ENCODE measurements at regions not wholly inside any gene's neighbourhood (a gene's known extent, or its start where the extent isn't known, plus 50 kb on each side); places are given as distances from the start of the nearest gene placed in this dataset.

DNA sequence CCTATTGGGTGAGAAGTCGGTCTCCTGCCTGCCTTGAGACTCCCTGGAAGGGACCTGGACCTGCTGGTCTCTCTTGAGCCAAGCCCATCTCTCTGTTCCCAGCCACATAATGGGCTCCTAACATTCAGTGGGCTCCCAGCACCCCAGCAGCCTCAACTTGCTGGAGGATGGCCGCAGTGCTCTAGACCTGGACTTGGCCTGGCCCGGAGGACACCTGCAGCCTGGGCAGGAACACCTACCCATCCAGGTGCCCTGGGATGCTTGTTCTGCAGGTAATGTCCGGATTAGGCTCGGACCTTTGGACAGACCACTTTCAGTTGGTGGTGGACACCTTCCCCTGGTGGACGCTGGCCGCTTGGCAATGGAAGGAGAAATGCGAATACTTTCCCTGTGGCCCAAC lies 214.6 kb downstream of the URI1 start:
- Mint-ChIP-seq H3K9me3 (no peaks in the 10 kb centered on the region), H3K27me3 (ENCODE audit: low read depth) (peaks cover 5% of the 10 kb centered on the region), H3K36me3 (ENCODE audit: low read depth) (no peaks in the 10 kb centered on the region), H3K4me3 (no peak overlapping the region), H3K27ac (no peak overlapping the region), H3K4me1 (ENCODE audit: low read depth) (no peaks in the 10 kb centered on the region)
- DNase-seq = no peak
- intact Hi-C loops (cut with micrococcal nuclease) = no loop called here
- CTCF ChIA-PET = no interaction called here

DNA sequence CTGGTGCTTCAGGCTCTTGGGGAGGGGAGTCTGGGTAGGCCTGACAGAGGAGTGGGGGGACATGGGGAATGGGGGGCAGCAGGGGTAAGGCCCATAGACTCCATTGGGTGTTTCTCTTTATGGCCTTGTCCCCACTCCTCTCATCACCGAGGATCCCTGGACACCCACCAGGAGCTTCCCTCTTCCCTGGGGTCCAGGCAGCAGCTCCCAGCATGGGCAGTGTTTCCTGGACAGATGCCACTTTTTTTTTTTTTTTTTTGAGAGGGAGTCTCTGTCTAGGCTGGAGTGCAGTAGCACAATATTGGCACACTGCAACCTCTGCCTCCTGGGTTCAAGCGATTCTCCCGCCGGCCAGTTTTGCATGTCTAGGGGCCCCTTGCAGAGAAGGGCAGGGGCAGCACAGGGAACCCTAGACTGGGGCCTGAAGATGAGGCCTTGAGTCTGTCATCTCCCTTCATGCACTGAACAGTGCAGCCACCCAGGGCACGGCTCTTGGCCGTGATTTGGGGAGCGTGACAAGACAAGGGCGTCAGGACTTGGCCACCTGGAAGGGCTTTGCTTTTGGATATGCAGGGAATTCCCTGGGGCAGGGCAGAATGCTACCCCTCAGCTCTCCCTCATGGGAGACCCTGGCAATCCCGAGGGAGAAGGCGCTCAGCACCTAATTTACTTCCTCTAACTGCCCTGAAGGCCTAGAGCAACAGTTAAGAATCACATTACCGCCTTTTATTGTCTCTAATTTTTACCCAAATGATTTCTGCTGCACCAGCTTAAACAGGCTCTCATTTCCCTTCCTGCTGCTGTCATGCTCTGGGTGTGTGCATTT lies 213.9 kb upstream of the ZNF536 start:
- Mint-ChIP-seq H3K27ac (no peak overlapping the region), H3K36me3 (ENCODE audit: low read depth) (no peaks in the 10 kb centered on the region), H3K4me1 (ENCODE audit: low read depth) (no peaks in the 10 kb centered on the region), H3K4me3 (no peak overlapping the region), H3K27me3 (ENCODE audit: low read depth) (peaks cover 5% of the 10 kb centered on the region), H3K9me3 (no peaks in the 10 kb centered on the region)
- intact Hi-C loops (cut with micrococcal nuclease) = no loop called here
- CTCF ChIA-PET = no interaction called here
- DNase-seq = no peak

DNA sequence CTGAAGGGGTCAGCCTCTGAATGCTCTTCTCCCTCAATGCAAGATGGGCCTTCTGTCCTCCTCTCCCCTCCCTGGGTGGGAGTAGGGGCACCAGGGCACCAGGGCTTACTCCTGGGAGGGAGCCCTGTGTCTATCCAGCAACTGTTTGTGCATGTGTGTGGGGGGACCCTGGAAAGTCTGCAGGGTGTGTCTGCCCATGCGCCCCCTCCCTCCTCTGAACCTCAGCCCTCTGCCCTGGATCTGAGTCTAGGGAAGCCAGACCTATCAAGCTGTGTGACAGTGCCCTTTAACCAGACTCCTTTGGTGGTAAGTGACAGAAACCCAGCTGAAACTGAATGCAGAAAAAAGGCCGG lies 213.3 kb upstream of the ZNF536 start:
- Mint-ChIP-seq H3K36me3 (ENCODE audit: low read depth) (no peaks in the 10 kb centered on the region), H3K27me3 (ENCODE audit: low read depth) (peaks cover 5% of the 10 kb centered on the region), H3K4me1 (ENCODE audit: low read depth) (no peaks in the 10 kb centered on the region), H3K9me3 (no peaks in the 10 kb centered on the region), H3K4me3 (no peak overlapping the region), H3K27ac (no peak overlapping the region)
- CTCF ChIA-PET = no interaction called here
- intact Hi-C loops (cut with micrococcal nuclease) = no loop called here
- DNase-seq = no peak

DNA sequence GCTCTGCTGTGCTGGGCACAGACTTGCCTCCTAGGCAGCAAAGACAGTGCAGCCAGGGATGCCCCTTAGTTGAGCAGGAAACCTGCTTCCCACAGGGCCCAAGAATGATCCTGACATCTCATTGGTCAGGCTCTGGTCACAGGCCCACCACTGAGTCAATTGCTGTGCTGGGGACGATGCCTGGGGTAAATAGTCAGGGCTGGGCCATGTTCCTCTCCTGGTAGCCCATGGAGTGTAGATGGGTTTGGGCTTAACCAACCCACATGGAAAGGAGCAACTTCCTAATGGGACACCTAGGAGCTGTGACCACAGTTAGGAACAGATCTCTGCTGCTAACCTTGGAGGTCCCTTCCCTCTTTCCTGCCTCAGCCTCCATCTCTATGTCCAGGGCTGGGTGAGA lies 212.5 kb upstream of the ZNF536 start:
- peaks cover 5% of the 10 kb centered on the region for H3K27me3 Mint-ChIP-seq (ENCODE audit: low read depth)
- DNase-seq = no peak
- CTCF ChIA-PET = no interaction called here
- H3K27ac Mint-ChIP-seq = no peak overlapping the region
- intact Hi-C loops (cut with micrococcal nuclease) = no loop called here
- H3K4me3 Mint-ChIP-seq = no peak overlapping the region
- H3K9me3 Mint-ChIP-seq = no peaks in the 10 kb centered on the region
- no peaks in the 10 kb centered on the region for H3K4me1 Mint-ChIP-seq (ENCODE audit: low read depth)
- no peaks in the 10 kb centered on the region for H3K36me3 Mint-ChIP-seq (ENCODE audit: low read depth)

DNA sequence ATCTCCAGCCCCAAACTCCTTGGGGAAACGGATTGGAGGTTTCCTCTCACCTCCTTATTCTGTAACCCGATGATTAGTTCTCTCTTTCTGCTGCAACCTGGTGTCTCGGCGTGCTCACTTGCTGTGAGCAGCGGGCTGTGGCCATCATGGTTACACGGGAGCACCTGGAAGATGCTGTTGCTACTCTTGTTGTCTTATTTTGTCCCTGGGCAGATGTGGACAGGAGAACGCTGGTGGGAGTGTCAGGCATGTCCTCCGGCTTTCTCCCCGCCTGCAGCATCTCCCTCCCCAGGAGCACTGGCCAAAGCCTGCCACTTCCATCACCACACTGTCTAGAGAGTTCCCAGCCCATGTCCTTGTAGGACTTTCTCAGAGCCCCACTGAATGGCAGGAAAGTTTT lies 211.8 kb upstream of the ZNF536 start:
- intact Hi-C loops (cut with micrococcal nuclease) = no loop called here
- Mint-ChIP-seq H3K27ac (no peak overlapping the region), H3K4me1 (ENCODE audit: low read depth) (no peaks in the 10 kb centered on the region), H3K27me3 (ENCODE audit: low read depth) (peaks cover 5% of the 10 kb centered on the region), H3K36me3 (ENCODE audit: low read depth) (no peaks in the 10 kb centered on the region), H3K9me3 (no peaks in the 10 kb centered on the region), H3K4me3 (no peak overlapping the region)
- CTCF ChIA-PET = no interaction called here
- DNase-seq = no peak

DNA sequence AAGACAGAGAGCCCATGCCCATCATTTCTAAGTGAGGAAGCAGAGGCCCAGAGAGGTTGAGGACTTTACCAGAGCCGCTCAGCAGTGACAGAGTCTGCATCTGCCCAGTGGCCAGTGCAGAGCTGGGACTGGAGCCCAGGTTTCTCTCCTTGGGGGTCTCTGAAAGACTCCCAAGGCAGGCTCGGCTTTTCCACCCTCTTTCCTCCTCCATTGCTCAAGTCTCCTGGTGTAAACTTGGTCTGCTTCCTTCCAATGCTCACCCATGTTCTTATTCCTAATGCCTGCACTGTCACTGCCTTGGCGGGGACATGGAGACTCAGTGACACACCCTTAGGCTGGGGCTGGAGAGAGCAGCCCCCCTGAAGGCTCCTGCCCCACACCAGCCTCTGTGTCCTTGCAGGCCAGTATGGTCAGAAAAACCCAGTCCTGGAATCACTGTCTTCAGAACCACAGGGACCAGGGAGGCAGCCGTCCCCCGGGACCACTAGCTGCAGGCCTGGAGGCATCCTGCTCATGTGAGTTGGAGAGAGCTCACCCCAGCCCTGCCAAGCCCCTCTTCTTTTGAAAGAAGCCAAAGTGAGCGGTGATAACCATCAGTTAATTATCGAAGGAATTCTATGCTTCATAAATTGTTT lies 211.0 kb upstream of the ZNF536 start:
- Mint-ChIP-seq H3K4me1 (ENCODE audit: low read depth) (no peaks in the 10 kb centered on the region), H3K27me3 (ENCODE audit: low read depth) (peaks cover 2% of the 10 kb centered on the region), H3K27ac (no peak overlapping the region), H3K4me3 (no peak overlapping the region), H3K9me3 (no peaks in the 10 kb centered on the region), H3K36me3 (ENCODE audit: low read depth) (no peaks in the 10 kb centered on the region)
- CTCF ChIA-PET = no interaction called here
- intact Hi-C loops (cut with micrococcal nuclease) = no loop called here
- no peak for DNase-seq

DNA sequence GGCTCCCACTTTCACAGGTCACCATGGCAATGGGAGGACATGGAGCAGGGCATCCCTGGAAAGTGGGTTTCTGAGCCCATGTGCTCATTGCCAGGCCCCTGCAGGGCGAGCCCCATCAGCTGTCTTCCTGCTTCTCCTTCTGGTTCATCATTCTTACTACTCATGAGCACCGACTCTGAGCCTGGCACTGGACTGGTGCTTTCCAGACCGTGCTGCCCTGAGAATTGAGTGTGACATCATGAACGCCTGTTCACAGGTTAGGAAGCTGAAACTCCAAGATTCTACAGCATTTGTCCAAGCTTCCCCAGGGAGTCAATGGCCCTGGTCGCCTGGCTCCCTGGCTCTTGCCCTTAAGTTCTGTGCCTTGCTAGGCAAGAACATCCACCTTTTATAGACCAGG lies 210.4 kb upstream of the ZNF536 start:
- CTCF ChIA-PET = no interaction called here
- no peak overlapping the region for H3K27ac Mint-ChIP-seq
- H3K9me3 Mint-ChIP-seq = no peaks in the 10 kb centered on the region
- no peaks in the 10 kb centered on the region for H3K27me3 Mint-ChIP-seq (ENCODE audit: low read depth)
- intact Hi-C loops (cut with micrococcal nuclease) = no loop called here
- no peaks in the 10 kb centered on the region for H3K36me3 Mint-ChIP-seq (ENCODE audit: low read depth)
- no peaks in the 10 kb centered on the region for H3K4me1 Mint-ChIP-seq (ENCODE audit: low read depth)
- no peak overlapping the region for H3K4me3 Mint-ChIP-seq
- no peak for DNase-seq

DNA sequence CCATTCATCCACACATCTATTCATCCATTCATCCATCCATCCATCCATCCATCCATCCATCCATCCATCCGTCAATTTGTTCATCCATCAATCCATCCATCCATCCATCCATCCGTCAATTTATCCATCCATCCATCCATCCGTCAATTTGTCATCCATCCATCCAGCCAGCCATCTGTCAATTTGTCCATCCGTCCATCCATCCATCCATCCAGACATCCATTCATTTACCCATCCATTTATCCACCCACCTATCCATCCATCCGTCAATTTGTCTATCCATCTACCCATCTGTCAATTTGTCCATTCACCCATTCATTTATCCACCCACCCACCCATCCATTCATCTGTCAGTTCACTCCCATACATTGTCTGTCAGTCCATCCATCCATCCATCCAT lies 209.5 kb upstream of the ZNF536 start:
- H3K4me1 Mint-ChIP-seq (ENCODE audit: low read depth) = no peaks in the 10 kb centered on the region
- no peak for DNase-seq
- H3K9me3 Mint-ChIP-seq = no peaks in the 10 kb centered on the region
- CTCF ChIA-PET = no interaction called here
- H3K36me3 Mint-ChIP-seq (ENCODE audit: low read depth) = no peaks in the 10 kb centered on the region
- no peaks in the 10 kb centered on the region for H3K27me3 Mint-ChIP-seq (ENCODE audit: low read depth)
- no peak overlapping the region for H3K4me3 Mint-ChIP-seq
- H3K27ac Mint-ChIP-seq = no peak overlapping the region
- intact Hi-C loops (cut with micrococcal nuclease) = no loop called here

DNA sequence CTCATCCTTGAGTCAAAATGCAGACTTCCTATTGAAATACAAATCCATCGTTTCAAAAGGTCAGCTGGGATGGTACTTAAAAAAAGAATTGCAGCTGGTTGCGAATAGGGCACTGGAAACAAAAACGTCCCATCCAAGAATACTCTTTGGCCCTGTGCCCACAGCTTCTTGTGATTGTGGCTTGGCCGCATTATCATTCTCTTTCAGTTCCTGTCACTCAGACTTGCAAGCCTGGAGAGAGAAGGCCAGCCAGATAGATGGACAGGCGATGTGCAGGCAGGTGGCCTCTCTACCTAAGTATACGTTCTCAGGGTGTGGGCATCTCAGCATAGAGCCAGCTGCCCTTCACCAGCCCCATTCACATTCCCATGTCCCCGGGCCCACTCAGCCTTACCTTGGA lies 208.5 kb upstream of the ZNF536 start:
- intact Hi-C loops (cut with micrococcal nuclease) = no loop called here
- no peaks in the 10 kb centered on the region for H3K27me3 Mint-ChIP-seq (ENCODE audit: low read depth)

DNA sequence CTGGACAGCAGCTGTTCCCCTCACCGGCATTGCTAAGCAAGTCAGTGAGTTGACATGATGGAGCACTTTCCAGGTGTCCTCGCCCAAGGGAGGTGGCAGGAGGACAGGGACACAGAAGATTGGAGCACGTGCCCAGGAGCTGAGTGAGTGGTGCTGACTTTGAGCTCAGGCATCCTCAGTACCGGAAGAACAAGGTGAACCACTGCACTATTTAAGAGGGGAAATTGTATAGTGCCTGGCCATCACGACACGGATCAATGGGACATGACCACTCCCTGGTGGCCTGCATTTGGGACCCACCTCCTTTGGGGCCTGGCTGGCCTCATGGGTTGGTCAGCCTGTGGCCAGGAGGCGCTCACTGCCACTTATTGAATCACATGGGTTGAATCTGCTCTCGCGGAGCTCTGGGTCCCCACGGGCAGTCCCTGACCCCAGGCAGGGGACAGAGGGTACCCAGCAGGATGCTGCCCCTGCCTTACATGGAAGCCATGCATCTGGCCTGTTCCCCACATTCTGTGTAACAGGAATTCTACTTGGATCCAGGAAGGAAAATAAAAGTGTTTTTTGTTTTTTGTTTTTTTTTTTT lies 206.9 kb upstream of the ZNF536 start:
- H3K27me3 Mint-ChIP-seq (ENCODE audit: low read depth) = no peaks in the 10 kb centered on the region
- no peak overlapping the region for H3K27ac Mint-ChIP-seq
- H3K9me3 Mint-ChIP-seq = no peaks in the 10 kb centered on the region
- no peaks in the 10 kb centered on the region for H3K36me3 Mint-ChIP-seq (ENCODE audit: low read depth)
- H3K4me3 Mint-ChIP-seq = no peak overlapping the region
- CTCF ChIA-PET = no interaction called here
- intact Hi-C loops (cut with micrococcal nuclease) = no loop called here
- no peaks in the 10 kb centered on the region for H3K4me1 Mint-ChIP-seq (ENCODE audit: low read depth)
- DNase-seq = no peak

More for the DNA sequence above, 208.5 kb upstream of the ZNF536 start:
- Mint-ChIP-seq H3K36me3 (ENCODE audit: low read depth) (no peaks in the 10 kb centered on the region), H3K4me3 (no peak overlapping the region), H3K9me3 (no peaks in the 10 kb centered on the region), H3K4me1 (ENCODE audit: low read depth) (no peaks in the 10 kb centered on the region), H3K27ac (no peak overlapping the region)
- no peak for DNase-seq
- CTCF ChIA-PET = no interaction called here

DNA sequence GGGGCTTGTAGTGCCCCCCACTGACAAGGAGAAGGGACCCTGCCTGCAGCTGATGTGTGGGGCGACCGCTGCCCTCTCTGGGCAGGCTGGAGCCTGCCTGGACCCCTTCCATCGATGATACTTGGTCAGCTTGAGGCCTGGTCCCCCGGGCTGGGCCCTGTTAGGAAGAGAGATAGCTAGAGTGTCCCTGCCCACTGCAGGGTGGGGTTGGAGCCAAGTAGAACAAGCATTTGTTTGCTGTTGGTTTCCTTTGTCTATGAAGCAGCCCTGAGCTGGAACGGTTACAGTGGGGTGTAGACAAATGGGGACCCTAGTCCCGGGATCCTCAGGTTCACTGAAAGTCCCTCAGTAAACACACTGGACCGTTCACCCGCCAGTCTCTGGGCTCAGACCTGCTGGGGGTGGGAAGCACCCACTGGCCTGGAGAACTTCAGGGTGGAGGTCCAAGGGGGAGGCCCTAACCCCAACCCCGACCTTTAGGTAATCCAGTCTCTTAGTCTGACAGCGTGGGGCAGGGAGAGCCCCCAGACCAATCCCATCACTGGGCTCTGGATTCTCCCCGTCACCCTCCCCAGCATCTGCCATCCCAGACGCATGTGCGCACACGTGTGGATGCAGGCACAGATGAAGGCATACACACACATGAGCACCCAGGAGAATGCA lies 204.8 kb upstream of the ZNF536 start:
- H3K9me3 Mint-ChIP-seq = no peaks in the 10 kb centered on the region
- no peaks in the 10 kb centered on the region for H3K27me3 Mint-ChIP-seq (ENCODE audit: low read depth)
- no peak overlapping the region for H3K27ac Mint-ChIP-seq
- DNase-seq = no peak
- H3K36me3 Mint-ChIP-seq (ENCODE audit: low read depth) = no peaks in the 10 kb centered on the region
- CTCF ChIA-PET = no interaction called here
- no peaks in the 10 kb centered on the region for H3K4me1 Mint-ChIP-seq (ENCODE audit: low read depth)
- no peak overlapping the region for H3K4me3 Mint-ChIP-seq
- intact Hi-C loops (cut with micrococcal nuclease) = no loop called here

DNA sequence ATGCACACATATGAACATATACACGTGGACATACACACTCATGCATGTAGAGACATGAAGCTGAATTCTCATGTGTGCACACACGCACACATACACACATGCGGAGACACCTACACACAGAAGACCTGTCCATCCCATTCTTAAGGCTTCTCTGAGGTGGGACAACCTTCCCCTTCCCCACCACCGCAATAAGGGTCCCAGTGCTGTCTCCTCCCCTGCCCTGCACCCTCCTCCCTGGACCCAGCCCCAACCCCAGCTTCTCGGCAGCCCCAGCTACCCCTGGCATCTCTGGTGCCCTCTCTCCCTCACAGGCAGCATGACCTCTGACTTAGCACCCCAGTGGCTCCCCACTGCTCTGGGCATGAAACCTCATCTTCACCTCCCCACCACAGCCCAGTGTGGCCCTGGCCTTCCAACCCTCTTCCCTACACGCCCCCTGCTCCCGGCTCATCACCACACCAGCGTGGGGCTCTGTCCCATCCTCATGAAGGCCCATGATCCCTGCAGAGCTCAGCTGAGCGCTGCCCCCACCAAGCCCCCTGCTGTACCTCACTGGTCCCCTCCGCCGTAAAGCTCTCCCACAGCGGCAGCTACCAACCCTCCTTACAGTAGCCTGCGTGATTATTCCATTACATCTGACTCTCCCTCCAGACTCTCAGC lies 204.1 kb upstream of the ZNF536 start:
- no peaks in the 10 kb centered on the region for H3K9me3 Mint-ChIP-seq
- CTCF ChIA-PET = interaction anchor here (0.6 kb wide), 1 partner anchor 51 kb away, joined by 3 read pairs; no protein-coding TSS in a partner anchor
- intact Hi-C loops (cut with micrococcal nuclease) = no loop called here
- no peaks in the 10 kb centered on the region for H3K4me1 Mint-ChIP-seq (ENCODE audit: low read depth)
- no peaks in the 10 kb centered on the region for H3K36me3 Mint-ChIP-seq (ENCODE audit: low read depth)
- no peak overlapping the region for H3K27ac Mint-ChIP-seq
- no peak overlapping the region for H3K4me3 Mint-ChIP-seq
- H3K27me3 Mint-ChIP-seq (ENCODE audit: low read depth) = no peaks in the 10 kb centered on the region
- DNase-seq = no peak
